ENCODE measurements at regions not wholly inside any gene's neighbourhood (a gene's known extent, or its start where the extent isn't known, plus 50 kb on each side); places are given as distances from the start of the nearest gene placed in this dataset.
A peak's percentile ranks its signal among the peaks of the same experiment; 100 is the strongest.
"Not testable (repeated sequence)": the region's sequence is repeated elsewhere in the genome, so short reads cannot be mapped to it uniquely, and the experiment has no call there.

DNA sequence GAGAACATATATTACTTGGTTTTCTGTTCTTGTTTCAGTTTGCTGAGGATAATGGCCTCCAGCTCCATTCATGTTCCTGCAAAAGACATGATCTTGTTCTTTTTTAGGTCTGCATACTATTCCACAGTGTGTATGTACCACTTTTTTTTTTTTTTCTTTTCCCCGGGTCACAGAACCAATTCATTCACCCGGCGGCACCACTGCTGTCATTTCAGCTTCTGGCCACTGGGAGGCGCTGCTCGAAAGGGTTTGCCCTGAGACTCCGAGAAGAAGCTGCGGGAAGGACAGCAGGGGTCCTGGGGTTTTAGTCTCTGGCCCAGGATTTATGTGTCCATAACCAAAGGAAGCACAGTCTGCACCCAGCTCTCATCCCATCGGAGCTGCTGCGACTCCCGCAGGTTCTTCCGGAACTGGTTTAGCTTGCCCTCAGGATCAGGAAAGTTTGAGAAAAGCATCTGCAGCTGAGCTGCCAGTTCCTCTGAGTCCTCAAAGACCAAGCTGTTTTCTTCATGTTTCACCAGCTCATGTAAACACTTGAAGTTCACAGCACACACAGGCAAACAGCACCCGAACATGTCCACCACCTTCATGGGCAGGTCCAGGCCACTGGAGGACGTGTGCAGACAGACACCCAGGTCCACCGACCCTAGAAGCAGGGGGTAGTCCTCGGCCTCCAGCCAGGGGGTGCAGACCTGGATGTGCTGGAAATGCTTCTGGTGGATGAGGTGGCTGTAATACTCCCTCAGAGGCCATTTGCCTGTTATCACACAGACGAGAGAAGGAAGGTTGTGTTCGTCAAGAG lies 76.3 kb upstream of the KCNAB1 start:
- TF ChIP-seq CTCF (conservative IDR thresholded peaks at IDR 0.05; ENCODE audit: low read depth, low read length): peak; percentile 75
- not testable (repeated sequence) for TF ChIP-seq EZH2 (IDR thresholded peaks at IDR 0.05; ENCODE audit: low read length, unreplicated experiment)

Data from PC-3 (cell line).